GM18499 (cell line): ENCODE measurements at regions not wholly inside any gene's neighbourhood (a gene's known extent, or its start where the extent isn't known, plus 50 kb on each side); places are given as distances from the start of the nearest gene placed in this dataset.

Experiments
- ATAC-seq: cut with Tn5 transposase; IDR thresholded peaks from one replicate; pipeline ENCODE4 v1.9.1; 2021; ENCODE audit warnings: moderate number of reproducible peaks; ENCODE audit not compliant: insufficient read depth, unreplicated experiment

GRCh38 chr2:223221139-223221835 is 169.3 kb downstream of the KCNE4 start:
- ATAC-seq, result no peak

GRCh38 chr2:223222397-223222796 is 170.4 kb downstream of the KCNE4 start:
- no peak for ATAC-seq

GRCh38 chr2:223223156-223223555 is 171.2 kb downstream of the KCNE4 start:
- ATAC-seq, result no peak

- ATAC-seq, result no peak
These were observed 173.3 kb downstream of the KCNE4 start for GRCh38 chr2:223225266-223225665.

- no peak for ATAC-seq
These were observed 174.3 kb downstream of the KCNE4 start for GRCh38 chr2:223226264-223226663.

- no peak for ATAC-seq
These were observed 175.3 kb downstream of the KCNE4 start for GRCh38 chr2:223227338-223227737.

- ATAC-seq, result no peak
These were observed 176.9 kb downstream of the KCNE4 start for GRCh38 chr2:223228871-223229270.

- no peak for ATAC-seq
These were observed 178.4 kb downstream of the KCNE4 start for GRCh38 chr2:223230352-223230751.

- ATAC-seq, result no peak
These were observed 180.3 kb downstream of the KCNE4 start for GRCh38 chr2:223232285-223232684.

GRCh38 chr2:223232896-223233295 is 180.9 kb downstream of the KCNE4 start:
- ATAC-seq, result no peak

GRCh38 chr2:223235986-223236385 is 184.0 kb downstream of the KCNE4 start:
- no peak for ATAC-seq

GRCh38 chr2:223238301-223238700 is 186.3 kb downstream of the KCNE4 start:
- no peak for ATAC-seq

GRCh38 chr2:223243233-223243632 is 191.2 kb downstream of the KCNE4 start:
- no peak for ATAC-seq

- no peak for ATAC-seq
These were observed 195.1 kb downstream of the KCNE4 start for GRCh38 chr2:223247136-223247535.

- ATAC-seq, result no peak
These were observed 199.8 kb downstream of the KCNE4 start for GRCh38 chr2:223251656-223252229.

GRCh38 chr2:223260681-223261080 is 208.7 kb downstream of the KCNE4 start:
- no peak for ATAC-seq

- no peak for ATAC-seq
These were observed 211.0 kb downstream of the KCNE4 start for GRCh38 chr2:223262946-223263345.

- no peak for ATAC-seq
These were observed 212.7 kb downstream of the KCNE4 start for GRCh38 chr2:223264541-223265193.

- no peak for ATAC-seq
These were observed 215.4 kb downstream of the KCNE4 start for GRCh38 chr2:223267160-223267951.

GRCh38 chr2:223269386-223269785 is 217.4 kb downstream of the KCNE4 start:
- ATAC-seq, result no peak

- no peak for ATAC-seq
These were observed 218.6 kb downstream of the KCNE4 start for GRCh38 chr2:223270548-223270947.
